22Rv1 (cell line): ENCODE measurements at regions not wholly inside any gene's neighbourhood (a gene's known extent, or its start where the extent isn't known, plus 50 kb on each side); places are given as distances from the start of the nearest gene placed in this dataset.

ENCODE experiments used
- CTCF ChIP-seq: fragments of 450-650 bp; IDR thresholded peaks from 2 replicates; pipeline ENCODE4 v1.5.1; 2017; ENCODE audit warnings: mild to moderate bottlenecking
- ZFX ChIP-seq: fragments of 450-650 bp; IDR thresholded peaks from 2 replicates; pipeline ENCODE4 v1.6.1; 2017; ENCODE audit warnings: antibody characterized with exemption, borderline replicate concordance

- TF ChIP-seq CTCF, result no peak
- no peak for TF ChIP-seq ZFX
Measured at GRCh38 chr15:70555713-70556112, 207.6 kb downstream of the UACA start.
